MCF 10A (cell line): ENCODE measurements at regions not wholly inside any gene's neighbourhood (a gene's known extent, or its start where the extent isn't known, plus 50 kb on each side); places are given as distances from the start of the nearest gene placed in this dataset.

Experiments used
- BruUV-seq: library from RNA; stranded (reverse); fragments of 400-500 nt; replicated peaks from 2 replicates; lab custom pipeline; 2021; lab: Mats Ljungman, UMichigan
- CTCF ChIA-PET: fragments of 300-600 bp; sonication (Branson Sonifier 250); formaldehyde crosslinking; extraction: SDS; loops from one replicate; lab custom pipeline; 2021; ENCODE audit warnings: antibody characterized with exemption, inconsistent platforms; lab: Yijun Ruan, JAX
- POLR2A ChIA-PET: fragments of 300-600, 350-650 bp; sonication (Branson Sonifier 250); formaldehyde crosslinking; extraction: SDS; loops from one replicate; lab custom pipeline; 2020; ENCODE audit warnings: antibody characterized with exemption, inconsistent platforms; lab: Yijun Ruan, JAX
- DNase-seq: peaks from one replicate; pipeline ENCODE4 v3.0.0-alpha.2; 2018; ENCODE audit not compliant: unreplicated experiment
- H3K27ac Mint-ChIP-seq: one replicate; pipeline ENCODE4 v1.8.0; 2022; ENCODE audit warnings: mild to moderate bottlenecking, low read depth, mixed read lengths; ENCODE audit not compliant: unreplicated experiment
- H3K27me3 Mint-ChIP-seq: one replicate; pipeline ENCODE4 v1.8.0; 2022; ENCODE audit warnings: mixed read lengths; ENCODE audit not compliant: insufficient read depth, unreplicated experiment
- H3K36me3 Mint-ChIP-seq: one replicate; pipeline ENCODE4 v1.8.0; 2022; ENCODE audit warnings: mild to moderate bottlenecking, moderate library complexity, mixed read lengths; ENCODE audit not compliant: insufficient read depth, unreplicated experiment
- H3K4me1 Mint-ChIP-seq: one replicate; pipeline ENCODE4 v1.8.0; 2022; ENCODE audit warnings: mixed read lengths; ENCODE audit not compliant: insufficient read depth, unreplicated experiment
- H3K4me3 Mint-ChIP-seq: one replicate; pipeline ENCODE4 v1.8.0; 2022; ENCODE audit warnings: mild to moderate bottlenecking, moderate library complexity, mixed read lengths; ENCODE audit not compliant: unreplicated experiment
- H3K9me3 Mint-ChIP-seq: one replicate; pipeline ENCODE4 v1.8.0; 2022; ENCODE audit warnings: mixed read lengths; ENCODE audit not compliant: unreplicated experiment
- CTCF ChIP-seq: fragments of 200-600 bp; IDR thresholded peaks from one replicate; pipeline ENCODE4 v1.8.0; 2022; ENCODE audit warnings: antibody characterized with exemption, mild to moderate bottlenecking; ENCODE audit not compliant: unreplicated experiment
- intact Hi-C: fragments of 100-400 bp; cut with micrococcal nuclease; formaldehyde crosslinking; loops from 2 replicates; pipeline ENCODE4 v1.14.1; 2022

GRCh38 chr5:135254183-135254582 is 144.8 kb downstream of the MACROH2A1 start:
- Mint-ChIP-seq H3K9me3 (peaks cover 7% of the 10 kb centered on the region), H3K4me1 (peaks cover 6% of the 10 kb centered on the region), H3K36me3 (no peaks in the 10 kb centered on the region), H3K27me3 (no peaks in the 10 kb centered on the region), H3K27ac (no peak overlapping the region), H3K4me3 (no peak overlapping the region)
- intact Hi-C loops: no loop called here
- CTCF ChIA-PET: interaction anchor here (1.0 to 1.1 kb wide), 2 partner anchors 29 to 337 kb away, joined by 3 read pairs; no protein-coding TSS in a partner anchor
- POLR2A ChIA-PET: interaction anchor here (0.9 to 1.1 kb wide), 3 partner anchors 8 to 27 kb away, joined by 3 to 5 read pairs (median 3); no protein-coding TSS in a partner anchor
- TF ChIP-seq CTCF: no peak
- DNase-seq: no peak
- BruUV-seq: no TSS peak

- Mint-ChIP-seq H3K9me3 (peaks cover 7% of the 10 kb centered on the region), H3K27me3 (no peaks in the 10 kb centered on the region), H3K4me1 (peaks cover 6% of the 10 kb centered on the region), H3K36me3 (no peaks in the 10 kb centered on the region), H3K27ac (no peak overlapping the region), H3K4me3 (no peak overlapping the region)
- intact Hi-C loops: no loop called here
- no peak for DNase-seq
- ChIA-PET CTCF (interaction anchor here (1.0 kb wide), 1 partner anchor 30 kb away, joined by 3 read pairs; no protein-coding TSS in a partner anchor), POLR2A (interaction anchor here (1.1 kb wide), 1 partner anchor 11 kb away, joined by 3 read pairs; no protein-coding TSS in a partner anchor)
- BruUV-seq: no TSS peak
- TF ChIP-seq CTCF: no peak
These were observed 145.3 kb downstream of the MACROH2A1 start for GRCh38 chr5:135253601-135254178.

GRCh38 chr5:135251093-135251492 is 147.9 kb downstream of the MACROH2A1 start:
- H3K27ac Mint-ChIP-seq: no peak overlapping the region
- no peaks in the 10 kb centered on the region for H3K9me3 Mint-ChIP-seq
- intact Hi-C loops: no loop called here
- no peak overlapping the region for H3K4me3 Mint-ChIP-seq
- DNase-seq: no peak
- no peaks in the 10 kb centered on the region for H3K36me3 Mint-ChIP-seq
- POLR2A ChIA-PET: no interaction called here
- no peak for TF ChIP-seq CTCF
- H3K27me3 Mint-ChIP-seq: no peaks in the 10 kb centered on the region
- H3K4me1 Mint-ChIP-seq: peaks cover 26% of the 10 kb centered on the region
- CTCF ChIA-PET: no interaction called here
- BruUV-seq: no TSS peak

DNA sequence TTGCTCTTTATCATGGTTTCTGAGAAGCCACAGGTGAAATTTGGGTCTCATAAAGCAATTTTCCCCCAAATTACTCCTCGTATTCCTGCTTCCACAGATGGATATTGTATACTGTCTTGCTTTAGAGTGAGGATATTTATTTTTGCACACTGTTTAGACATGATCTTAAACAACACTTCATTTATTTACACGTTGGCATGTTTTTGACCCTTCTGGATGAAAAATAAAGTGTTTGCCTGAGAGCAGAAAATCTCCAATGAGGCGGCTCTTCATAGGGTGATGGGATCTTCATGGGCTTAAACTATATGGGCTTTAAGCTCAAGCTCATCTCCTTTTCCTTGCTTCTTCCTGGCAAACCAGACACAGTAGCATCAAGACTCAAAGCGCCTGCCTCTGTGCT is 148.4 kb downstream of the MACROH2A1 start:
- intact Hi-C loops: no loop called here
- Mint-ChIP-seq H3K36me3 (no peaks in the 10 kb centered on the region), H3K27me3 (no peaks in the 10 kb centered on the region), H3K27ac (no peak overlapping the region), H3K9me3 (no peaks in the 10 kb centered on the region), H3K4me3 (no peak overlapping the region), H3K4me1 (peaks cover 30% of the 10 kb centered on the region)
- no peak for DNase-seq
- no peak for TF ChIP-seq CTCF
- ChIA-PET POLR2A (no interaction called here), CTCF (no interaction called here)
- no TSS peak for BruUV-seq
